DND-41 (cell line): ENCODE measurements at regions not wholly inside any gene's neighbourhood (a gene's known extent, or its start where the extent isn't known, plus 50 kb on each side); places are given as distances from the start of the nearest gene placed in this dataset.

Experiments used
- CTCF ChIP-seq: IDR thresholded peaks from 2 replicates; pipeline ENCODE4 v1.5.1; 2012; ENCODE audit warnings: borderline replicate concordance, low read length, moderate library complexity, mild to moderate bottlenecking; ENCODE audit not compliant: poor library complexity, severe bottlenecking; ENCODE audit errors: extremely low read depth
- EZH2 ChIP-seq: IDR thresholded peaks from 3 replicates; pipeline ENCODE4 v1.6.1; 2012; ENCODE audit warnings: borderline replicate concordance, low read depth, mild to moderate bottlenecking, moderate library complexity, low read length, inconsistent platforms; ENCODE audit not compliant: severe bottlenecking

- TF ChIP-seq CTCF (no peak), EZH2 (no peak)
These were observed 63.3 kb upstream of the STT3B start for GRCh38 chr3:31469385-31469784.
